ENCODE measurements at regions not wholly inside any gene's neighbourhood (a gene's known extent, or its start where the extent isn't known, plus 50 kb on each side); places are given as distances from the start of the nearest gene placed in this dataset.
A peak's percentile ranks its signal among the peaks of the same experiment; 100 is the strongest.
"Not testable (repeated sequence)": the region's sequence is repeated elsewhere in the genome, so short reads cannot be mapped to it uniquely, and the experiment has no call there.

- not testable (repeated sequence) for DNase-seq
These were observed 473.1 kb downstream of the RNF144A start for GRCh38 chr2:7390311-7390710.

- DNase-seq: no peak
These were observed 475.0 kb downstream of the RNF144A start for GRCh38 chr2:7392076-7392787.

DNA sequence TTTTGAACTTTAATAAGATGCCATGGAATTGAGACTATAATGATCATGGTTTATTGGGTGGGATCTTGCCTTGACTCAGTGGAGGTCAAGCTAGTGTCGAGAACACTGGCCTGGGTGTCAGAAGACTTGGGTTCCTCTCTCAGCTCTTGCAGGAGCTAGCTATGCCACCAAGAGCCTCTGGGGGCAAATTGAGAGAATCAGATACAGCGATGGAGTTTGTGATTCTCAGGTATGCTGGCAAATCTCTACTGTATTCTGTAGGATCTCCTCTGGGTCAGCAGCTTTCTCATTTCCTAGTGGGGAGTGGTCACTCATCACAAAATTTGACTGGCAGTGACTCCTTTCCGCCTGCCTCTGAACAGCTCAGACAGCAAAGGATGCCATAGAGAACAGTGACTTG lies 477.0 kb downstream of the RNF144A start:
- DNase-seq: no peak

DNA sequence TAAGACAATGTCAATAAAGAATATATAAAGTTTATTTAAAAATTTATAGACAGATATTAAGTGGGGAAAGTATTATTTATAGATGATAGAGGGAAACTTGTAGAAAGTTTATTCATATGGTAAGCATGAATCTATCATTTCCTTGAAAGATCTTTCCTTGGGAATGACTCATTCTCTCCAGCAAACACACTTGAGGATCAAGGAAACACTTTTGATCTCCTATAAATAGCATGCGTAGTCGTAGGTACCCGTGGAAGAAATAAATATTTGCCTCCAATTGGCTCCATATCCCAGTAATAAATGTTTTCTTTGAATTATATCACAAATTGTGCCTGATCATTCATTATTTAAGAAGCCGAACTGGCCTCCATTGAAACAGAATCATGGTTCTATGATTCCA lies 483.4 kb downstream of the RNF144A start:
- no peak for DNase-seq

DNA sequence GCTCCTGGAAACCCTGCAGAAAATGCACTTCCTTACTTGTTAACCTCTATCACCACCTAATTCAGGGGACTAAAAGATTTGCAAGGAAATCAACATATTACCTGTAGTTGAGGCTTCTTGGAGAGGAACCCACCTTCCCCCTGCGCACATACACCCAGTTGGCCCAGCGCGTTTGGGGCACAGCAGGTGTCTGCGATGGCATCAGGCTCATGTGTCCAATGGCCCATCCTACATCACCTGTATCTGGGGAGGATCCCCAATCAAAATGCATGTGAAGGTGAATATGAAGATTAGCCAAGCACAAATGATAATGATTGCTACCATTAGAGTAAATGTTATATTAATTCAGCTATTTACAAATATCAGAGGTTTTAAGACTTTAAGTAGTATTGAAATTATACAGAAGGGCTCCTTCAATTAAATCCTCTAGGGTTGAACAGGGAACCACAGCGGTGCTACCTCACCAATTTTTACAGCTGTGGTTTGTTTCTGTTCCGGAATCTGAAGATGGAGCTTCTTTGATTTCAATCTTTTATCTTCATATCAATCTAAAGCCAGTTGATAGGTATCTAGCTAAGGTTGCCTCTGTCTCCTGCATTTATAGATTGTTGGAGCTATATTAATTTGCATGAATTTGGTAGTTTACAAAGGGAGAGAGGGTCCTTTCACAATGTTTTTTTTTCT lies 486.0 kb downstream of the RNF144A start:
- no peak for DNase-seq

DNA sequence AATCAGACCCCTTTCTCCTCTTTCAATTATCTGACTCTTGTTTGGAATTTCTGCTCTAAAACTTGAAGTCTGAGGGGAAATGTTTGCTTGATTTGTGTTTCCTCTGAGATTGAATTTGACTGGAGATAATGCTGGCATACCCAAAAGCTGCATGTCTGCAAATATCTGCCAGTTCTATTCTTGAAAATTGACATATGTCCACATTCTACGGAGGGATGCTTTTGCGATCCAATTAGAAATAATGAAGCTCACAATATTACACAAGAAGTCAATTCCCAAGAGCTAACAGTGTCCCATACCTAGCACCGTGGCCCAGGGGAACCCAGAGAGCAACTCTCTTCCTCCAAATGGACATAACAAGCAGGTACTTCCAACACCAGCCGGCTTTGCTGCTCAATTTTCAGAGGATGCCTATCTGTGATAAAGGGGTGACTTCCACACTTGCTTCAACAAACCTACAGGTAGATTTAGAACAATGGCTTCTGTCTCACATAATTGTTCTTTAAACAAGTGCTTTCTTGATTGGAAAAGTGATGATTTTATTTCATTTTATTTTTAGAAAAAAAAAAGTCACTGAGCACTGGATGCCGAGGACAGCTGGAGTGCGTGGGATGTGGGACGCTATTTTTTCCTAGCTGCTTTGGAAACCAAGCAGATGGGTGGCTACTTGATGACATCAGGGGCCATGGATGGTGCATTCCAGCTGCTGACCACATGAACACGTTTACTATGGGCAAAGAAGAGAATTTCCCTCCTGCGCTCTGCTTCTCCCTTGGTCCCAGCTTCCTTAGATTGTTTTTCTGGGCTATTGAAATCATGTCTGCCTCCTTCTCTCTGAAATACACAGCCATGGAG lies 488.9 kb downstream of the RNF144A start:
- DNase-seq: no peak

DNA sequence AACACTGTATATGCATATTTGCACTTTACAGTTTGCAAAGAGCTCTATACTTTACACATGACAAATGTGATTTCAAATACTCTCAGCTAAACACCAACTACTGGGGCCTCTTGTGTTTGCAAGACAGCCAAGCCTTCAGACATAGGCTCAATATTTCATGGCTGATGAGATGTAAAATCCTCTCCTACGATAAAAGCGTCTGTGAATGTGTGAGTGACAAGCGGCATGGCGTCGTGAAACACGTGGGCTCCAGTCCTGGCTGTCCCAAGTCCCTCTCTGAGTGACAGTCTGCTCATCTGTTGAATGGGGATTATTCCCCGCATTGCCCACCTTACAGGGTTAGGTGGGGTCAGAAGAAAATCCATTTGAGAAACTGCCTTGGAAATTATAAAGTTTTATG lies 489.8 kb downstream of the RNF144A start:
- DNase-seq: no peak

- no peak for DNase-seq
These were observed 490.9 kb downstream of the RNF144A start for GRCh38 chr2:7407906-7408680.

DNA sequence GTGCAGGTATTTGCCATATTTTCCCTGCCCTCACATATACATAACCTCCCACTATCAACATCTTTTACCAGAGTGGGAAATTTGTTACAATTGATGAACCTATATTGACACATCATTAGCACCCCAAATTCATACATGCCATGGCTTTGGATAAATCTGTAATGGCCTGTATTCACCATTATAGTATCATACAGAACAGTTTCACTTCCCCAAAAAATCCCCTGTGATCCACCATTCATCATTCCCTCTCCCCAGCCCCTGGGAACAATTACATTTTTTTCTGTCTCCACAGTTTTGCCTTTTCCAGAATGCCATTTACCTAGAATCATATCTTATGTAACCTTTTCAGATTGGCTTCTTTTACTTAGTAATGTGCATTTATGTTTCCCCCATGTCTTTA lies 494.5 kb downstream of the RNF144A start:
- no peak for DNase-seq

- no peak for DNase-seq
These were observed 500.9 kb downstream of the RNF144A start for GRCh38 chr2:7417845-7418742.

DNA sequence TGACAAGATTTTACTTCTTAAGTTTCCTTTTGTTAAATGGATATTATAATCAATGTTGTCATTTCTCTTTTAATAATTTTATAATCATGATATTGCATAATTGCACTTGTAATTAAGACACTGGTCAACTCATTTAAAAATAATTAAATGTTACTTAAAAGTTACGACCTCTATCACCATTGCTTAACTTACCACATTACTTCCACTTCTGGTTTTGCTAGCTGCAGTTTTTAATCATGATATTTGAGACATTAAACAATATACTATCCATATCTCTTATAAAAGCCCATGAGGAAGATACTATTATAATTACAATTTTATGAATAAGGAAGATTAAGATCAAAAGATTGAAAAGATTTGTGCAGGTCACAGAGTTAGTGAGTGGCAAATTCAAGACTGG lies 502.0 kb downstream of the RNF144A start:
- DNase-seq: no peak

DNA sequence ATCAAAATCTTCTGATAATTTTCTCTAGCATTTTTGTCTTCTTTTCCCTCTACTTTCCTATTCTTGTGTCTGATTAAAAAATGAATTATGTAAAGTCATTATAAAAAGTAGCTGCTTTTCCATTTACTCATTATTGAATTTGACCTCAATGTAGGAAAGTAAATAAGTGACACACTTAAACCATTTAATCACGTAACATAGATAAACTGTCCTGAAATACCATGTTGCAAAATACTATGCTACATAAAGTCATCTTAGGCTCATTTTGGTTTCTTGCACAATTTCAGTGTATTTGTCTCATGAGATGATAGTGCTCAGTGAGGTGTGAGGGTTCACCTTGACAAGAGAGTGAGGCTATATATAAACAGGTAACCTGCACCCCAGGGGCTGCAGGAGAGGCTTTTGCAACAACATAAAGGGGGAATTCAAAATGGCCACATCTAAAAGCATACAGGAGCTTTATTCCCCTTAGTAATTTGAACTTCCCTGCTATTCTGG lies 502.7 kb downstream of the RNF144A start:
- no peak for DNase-seq

DNA sequence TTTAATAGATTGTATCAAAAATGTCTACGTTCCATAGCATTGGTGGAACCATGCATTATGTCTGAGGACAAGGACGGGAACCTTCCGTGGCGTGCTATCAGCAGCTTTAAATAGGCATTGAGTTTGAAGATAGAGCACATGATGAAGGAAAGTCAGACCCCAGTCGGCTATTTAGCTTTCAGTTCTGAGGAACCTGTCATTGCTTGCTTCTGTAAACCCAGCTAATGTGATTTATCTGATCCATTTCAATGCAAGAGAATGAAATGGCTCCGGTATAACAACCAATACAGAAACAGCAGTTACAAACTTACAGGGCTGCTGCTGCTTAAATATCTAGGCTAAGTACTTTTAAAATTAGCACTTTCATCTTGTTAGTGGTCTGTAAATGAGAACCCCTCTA lies 503.3 kb downstream of the RNF144A start:
- no peak for DNase-seq

- DNase-seq: no peak
These were observed 507.3 kb downstream of the RNF144A start for GRCh38 chr2:7424481-7424880.

GRCh38 chr2:7427293-7428060 lies 510.3 kb downstream of the RNF144A start:
- peak; percentile 29 for DNase-seq

- no peak for DNase-seq
These were observed 511.4 kb downstream of the RNF144A start for GRCh38 chr2:7428454-7429204.

DNA sequence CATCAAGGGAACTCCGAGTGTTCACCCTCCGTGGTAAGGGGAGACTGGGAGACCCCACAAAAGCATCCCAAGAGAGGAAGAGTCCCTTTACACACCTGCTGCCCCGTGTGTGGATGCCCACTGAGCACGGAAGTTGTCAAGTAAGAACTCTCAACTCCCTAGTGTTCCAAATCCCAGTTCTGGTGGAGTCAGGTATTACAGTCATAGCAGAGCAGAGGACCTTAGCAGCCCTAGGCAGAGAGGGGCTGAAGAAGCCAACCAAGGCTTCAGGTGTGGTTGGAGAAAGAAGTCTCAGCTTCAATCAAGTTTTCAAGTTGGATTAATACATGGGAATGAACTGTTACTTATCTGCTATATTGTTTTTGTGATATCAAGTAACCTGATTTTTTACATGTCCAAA lies 512.5 kb downstream of the RNF144A start:
- DNase-seq: no peak

GRCh38 chr2:7430421-7430868 lies 513.2 kb downstream of the RNF144A start:
- no peak for DNase-seq

- no peak for DNase-seq
These were observed 513.8 kb downstream of the RNF144A start for GRCh38 chr2:7430869-7431641.
